ENCODE measurements at regions not wholly inside any gene's neighbourhood (a gene's known extent, or its start where the extent isn't known, plus 50 kb on each side); places are given as distances from the start of the nearest gene placed in this dataset.

DNA sequence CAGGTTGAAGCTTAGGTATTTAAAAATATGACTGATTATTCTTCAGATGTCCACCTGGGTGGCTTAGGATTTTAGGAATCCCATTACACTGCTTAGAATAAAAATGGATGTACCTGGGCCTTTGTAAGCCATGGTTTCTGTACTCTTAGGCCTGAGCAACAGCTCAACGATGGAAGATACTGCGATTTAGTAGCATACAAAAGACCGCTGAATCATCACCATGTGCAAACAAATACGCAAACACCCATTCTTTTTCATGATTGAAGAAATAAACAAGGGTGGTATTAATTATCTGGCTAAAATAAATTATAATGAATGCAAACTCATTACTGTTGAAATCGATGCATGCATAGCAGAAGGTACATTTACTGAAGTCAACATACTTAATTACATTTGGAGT, 188.9 kb downstream of the ZNF330 start:
- DNase-seq (ENCODE audit: low spot score), result no peak
- no peak for TF ChIP-seq EZH2 (IDR thresholded peaks at IDR 0.05; ENCODE audit: borderline replicate concordance)
- TF ChIP-seq, protein P1, sequence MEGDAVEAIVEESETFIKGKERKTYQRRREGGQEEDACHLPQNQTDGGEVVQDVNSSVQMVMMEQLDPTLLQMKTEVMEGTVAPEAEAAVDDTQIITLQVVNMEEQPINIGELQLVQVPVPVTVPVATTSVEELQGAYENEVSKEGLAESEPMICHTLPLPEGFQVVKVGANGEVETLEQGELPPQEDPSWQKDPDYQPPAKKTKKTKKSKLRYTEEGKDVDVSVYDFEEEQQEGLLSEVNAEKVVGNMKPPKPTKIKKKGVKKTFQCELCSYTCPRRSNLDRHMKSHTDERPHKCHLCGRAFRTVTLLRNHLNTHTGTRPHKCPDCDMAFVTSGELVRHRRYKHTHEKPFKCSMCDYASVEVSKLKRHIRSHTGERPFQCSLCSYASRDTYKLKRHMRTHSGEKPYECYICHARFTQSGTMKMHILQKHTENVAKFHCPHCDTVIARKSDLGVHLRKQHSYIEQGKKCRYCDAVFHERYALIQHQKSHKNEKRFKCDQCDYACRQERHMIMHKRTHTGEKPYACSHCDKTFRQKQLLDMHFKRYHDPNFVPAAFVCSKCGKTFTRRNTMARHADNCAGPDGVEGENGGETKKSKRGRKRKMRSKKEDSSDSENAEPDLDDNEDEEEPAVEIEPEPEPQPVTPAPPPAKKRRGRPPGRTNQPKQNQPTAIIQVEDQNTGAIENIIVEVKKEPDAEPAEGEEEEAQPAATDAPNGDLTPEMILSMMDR (IDR thresholded peaks at IDR 0.05; ENCODE audit: poor library complexity), result no peak
- TF ChIP-seq EZH2phosphoT487 (IDR thresholded peaks at IDR 0.05; ENCODE audit: low read depth, severe bottlenecking, unreplicated experiment), result no peak
- Histone ChIP-seq H4K20me1 (ENCODE audit: insufficient read depth, poor library complexity, severe bottlenecking) (no peaks in the 10 kb centered on the region), H3K9me3 (ENCODE audit: low read depth) (no peaks in the 10 kb centered on the region), H2AFZ (no peak overlapping the region), H3K27me3 (no peaks in the 10 kb centered on the region), H3K4me1 (ENCODE audit: insufficient read depth) (no peaks in the 10 kb centered on the region), H3K9me2 (replicated peaks; ENCODE audit: insufficient read depth) (no peaks in the 10 kb centered on the region), H3K4me3 (no peak overlapping the region), H3K4me2 (no peak overlapping the region), H3K79me2 (no peaks in the 10 kb centered on the region), H3K36me3 (replicated peaks; ENCODE audit: insufficient read depth, low read depth) (no peaks in the 10 kb centered on the region), H3K27ac (no peak overlapping the region)
- 95% methylated on average over 5 of the region's 5 CpGs for WGBS (ENCODE audit: low lambda C conversion rate, missing lambda C conversion rate)

GRCh38 chr4:141410839-141411238, 190.1 kb downstream of the ZNF330 start:
- no peak for DNase-seq (ENCODE audit: low spot score)
- Histone ChIP-seq H3K4me3 (no peak overlapping the region), H3K9me2 (replicated peaks; ENCODE audit: insufficient read depth) (no peaks in the 10 kb centered on the region), H3K9me3 (ENCODE audit: low read depth) (no peaks in the 10 kb centered on the region), H3K79me2 (no peaks in the 10 kb centered on the region), H3K4me1 (ENCODE audit: insufficient read depth) (no peaks in the 10 kb centered on the region), H4K20me1 (ENCODE audit: insufficient read depth, poor library complexity, severe bottlenecking) (no peaks in the 10 kb centered on the region), H2AFZ (no peak overlapping the region), H3K27me3 (no peaks in the 10 kb centered on the region), H3K4me2 (no peak overlapping the region), H3K27ac (no peak overlapping the region), H3K36me3 (replicated peaks; ENCODE audit: insufficient read depth, low read depth) (no peaks in the 10 kb centered on the region)
- TF ChIP-seq, protein P1 (IDR thresholded peaks at IDR 0.05; ENCODE audit: poor library complexity), result no peak
- TF ChIP-seq EZH2 (IDR thresholded peaks at IDR 0.05; ENCODE audit: borderline replicate concordance) (no peak), EZH2phosphoT487 (IDR thresholded peaks at IDR 0.05; ENCODE audit: low read depth, severe bottlenecking, unreplicated experiment) (no peak)
- WGBS (ENCODE audit: low lambda C conversion rate, missing lambda C conversion rate), result 64% methylated on average over 4 of the region's 4 CpGs

GRCh38 chr4:141411936-141412335, 191.2 kb downstream of the ZNF330 start:
- H2AFZ ChIP-seq, result no peak overlapping the region
- no peaks in the 10 kb centered on the region for H3K79me2 ChIP-seq
- no peaks in the 10 kb centered on the region for H3K27me3 ChIP-seq
- DNase-seq (ENCODE audit: low spot score), result no peak
- H3K9me2 ChIP-seq (replicated peaks; ENCODE audit: insufficient read depth), result no peaks in the 10 kb centered on the region
- no peaks in the 10 kb centered on the region for H4K20me1 ChIP-seq (ENCODE audit: insufficient read depth, poor library complexity, severe bottlenecking)
- H3K4me3 ChIP-seq, result no peak overlapping the region
- WGBS (ENCODE audit: low lambda C conversion rate, missing lambda C conversion rate), result 88% methylated on average over 1 of the region's 1 CpG
- no peak for TF ChIP-seq EZH2phosphoT487 (IDR thresholded peaks at IDR 0.05; ENCODE audit: low read depth, severe bottlenecking, unreplicated experiment)
- TF ChIP-seq, protein P1 (IDR thresholded peaks at IDR 0.05; ENCODE audit: poor library complexity), result no peak
- no peak for TF ChIP-seq EZH2 (IDR thresholded peaks at IDR 0.05; ENCODE audit: borderline replicate concordance)
- H3K4me2 ChIP-seq, result no peak overlapping the region
- H3K4me1 ChIP-seq (ENCODE audit: insufficient read depth), result no peaks in the 10 kb centered on the region
- no peak overlapping the region for H3K27ac ChIP-seq
- H3K36me3 ChIP-seq (replicated peaks; ENCODE audit: insufficient read depth, low read depth), result no peaks in the 10 kb centered on the region
- no peaks in the 10 kb centered on the region for H3K9me3 ChIP-seq (ENCODE audit: low read depth)

DNA sequence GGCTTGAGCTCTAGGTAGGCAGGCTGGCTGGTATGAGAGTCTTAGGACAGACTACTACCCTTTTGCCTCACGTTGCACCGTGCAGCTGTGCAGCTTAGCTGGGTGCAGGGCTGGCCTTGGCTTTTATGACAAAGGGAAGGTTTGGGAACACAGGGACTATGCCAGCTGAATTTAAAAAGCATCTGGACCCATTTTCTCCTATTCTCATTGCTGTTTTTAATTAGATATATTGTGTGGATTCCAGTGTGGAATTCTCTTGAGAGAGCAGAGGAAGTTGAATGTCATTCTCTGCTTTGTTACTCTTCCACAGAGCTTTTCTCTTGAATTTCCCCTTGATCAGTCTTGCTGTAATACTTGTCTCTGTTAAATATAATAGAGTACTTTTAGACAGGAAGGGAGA, 192.7 kb downstream of the ZNF330 start:
- Histone ChIP-seq H3K9me3 (ENCODE audit: low read depth) (no peaks in the 10 kb centered on the region), H4K20me1 (ENCODE audit: insufficient read depth, poor library complexity, severe bottlenecking) (no peaks in the 10 kb centered on the region), H3K36me3 (replicated peaks; ENCODE audit: insufficient read depth, low read depth) (no peaks in the 10 kb centered on the region), H3K9me2 (replicated peaks; ENCODE audit: insufficient read depth) (no peaks in the 10 kb centered on the region), H3K4me2 (no peak overlapping the region), H2AFZ (no peak overlapping the region), H3K27me3 (no peaks in the 10 kb centered on the region), H3K4me1 (ENCODE audit: insufficient read depth) (no peaks in the 10 kb centered on the region), H3K4me3 (no peak overlapping the region), H3K27ac (no peak overlapping the region), H3K79me2 (no peaks in the 10 kb centered on the region)
- TF ChIP-seq, protein P1 (IDR thresholded peaks at IDR 0.05; ENCODE audit: poor library complexity), result no peak
- TF ChIP-seq EZH2 (IDR thresholded peaks at IDR 0.05; ENCODE audit: borderline replicate concordance), result no peak
- no peak for TF ChIP-seq EZH2phosphoT487 (IDR thresholded peaks at IDR 0.05; ENCODE audit: low read depth, severe bottlenecking, unreplicated experiment)
- no peak for DNase-seq (ENCODE audit: low spot score)
- WGBS (ENCODE audit: low lambda C conversion rate, missing lambda C conversion rate), result 86% methylated on average over 2 of the region's 2 CpGs
